Vagina (tissue), 2 donors: ENCODE measurements at regions not wholly inside any gene's neighbourhood (a gene's known extent, or its start where the extent isn't known, plus 50 kb on each side); places are given as distances from the start of the nearest gene placed in this dataset.

Experiments used
- DNase-seq, 2 donors: peaks; one replicate each; pipeline ENCODE4 v3.0.0-alpha.2; 2017; ENCODE audit errors: extremely low spot score in 2 of 2
- H3K27ac ChIP-seq: fragments of 200-600 bp; sonication (generic); one replicate; pipeline ENCODE4 v1.5.1; 2019
- H3K27me3 ChIP-seq: fragments of 200-600 bp; sonication (generic); one replicate; pipeline ENCODE4 v1.5.1; 2019
- H3K36me3 ChIP-seq, 2 donors: fragments of 200-600 bp; sonication (generic); one replicate each; pipeline ENCODE4 v1.5.1; 2017 to 2019
- H3K4me1 ChIP-seq: fragments of 200-600 bp; sonication (generic); one replicate; pipeline ENCODE4 v1.5.1; 2019
- H3K4me3 ChIP-seq, 2 donors: fragments of 200-600 bp; sonication (generic); 1 replicate in 1 of 2; 2 replicates in 1 of 2; pipeline ENCODE4 v1.5.1; 2016 to 2019
- H3K9me3 ChIP-seq: fragments of 200-600 bp; sonication (generic); one replicate; pipeline ENCODE4 v1.5.1; 2019
- POLR2A ChIP-seq, 2 donors: fragments of 450-650 bp; IDR thresholded peaks; one replicate each; pipeline ENCODE4 v1.6.1; 2017; ENCODE audit warnings: antibody characterized with exemption in 2 of 2, mild to moderate bottlenecking in 2 of 2, moderate library complexity in 2 of 2
- POLR2AphosphoS5 ChIP-seq, 2 donors: sonication (generic); formaldehyde crosslinking; IDR thresholded peaks; one replicate each; pipeline ENCODE4 v1.9.0; 2017; ENCODE audit warnings: antibody characterized with exemption in 2 of 2, mild to moderate bottlenecking in 2 of 2, low read depth in 1 of 2; ENCODE audit not compliant: insufficient read depth in 1 of 2
- intact Hi-C: fragments of 100-400 bp; cut with DNase I; formaldehyde crosslinking; loops from one replicate; pipeline ENCODE4 v1.15.1; 2023
- TF ChIP-seq, protein P1 (sequence below), 3 experiments: fragments of 450-650 bp in 2 of 3; fragments of 200-600 bp in 1 of 3; sonication (generic) in 1 of 3; IDR thresholded peaks; one replicate each; pipeline ENCODE4 v1.5.1; 2017 to 2019; ENCODE audit warnings: antibody characterized with exemption in 3 of 3, mild to moderate bottlenecking in 2 of 3, moderate library complexity in 2 of 3

DNA sequence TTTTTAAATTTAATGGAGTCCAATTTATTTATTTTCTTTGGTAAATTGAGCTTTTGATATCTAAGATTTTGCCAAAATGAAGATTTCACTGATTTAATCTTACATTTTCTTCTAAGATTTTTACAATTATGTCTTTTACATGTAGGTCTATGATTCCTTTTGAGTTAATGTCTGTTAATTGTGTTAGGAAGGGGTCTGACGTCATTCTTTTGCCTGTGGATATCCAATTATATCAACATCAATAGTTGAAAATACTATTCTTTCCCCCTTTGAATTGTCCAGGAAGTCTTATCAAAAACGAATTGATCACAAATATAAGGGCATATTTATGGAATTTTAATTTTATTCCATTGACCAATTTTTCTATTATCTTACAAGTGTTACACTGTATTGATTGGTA, 1258.8 kb upstream of the B3GALT2 start:
- Histone ChIP-seq H3K36me3 (no peaks in the 10 kb centered on the region), H3K27ac (no peak overlapping the region), H3K4me3 (no peak overlapping the region), H3K4me1 (no peaks in the 10 kb centered on the region), H3K27me3 (no peaks in the 10 kb centered on the region), H3K9me3 (no peaks in the 10 kb centered on the region)
- no peak for DNase-seq
- intact Hi-C loops, result no loop called here
- no peak for TF ChIP-seq POLR2AphosphoS5 (IDR thresholded peaks at IDR 0.05; ENCODE audit: insufficient read depth in 1 of 2, low read depth in 1 of 2)
- TF ChIP-seq, protein P1, sequence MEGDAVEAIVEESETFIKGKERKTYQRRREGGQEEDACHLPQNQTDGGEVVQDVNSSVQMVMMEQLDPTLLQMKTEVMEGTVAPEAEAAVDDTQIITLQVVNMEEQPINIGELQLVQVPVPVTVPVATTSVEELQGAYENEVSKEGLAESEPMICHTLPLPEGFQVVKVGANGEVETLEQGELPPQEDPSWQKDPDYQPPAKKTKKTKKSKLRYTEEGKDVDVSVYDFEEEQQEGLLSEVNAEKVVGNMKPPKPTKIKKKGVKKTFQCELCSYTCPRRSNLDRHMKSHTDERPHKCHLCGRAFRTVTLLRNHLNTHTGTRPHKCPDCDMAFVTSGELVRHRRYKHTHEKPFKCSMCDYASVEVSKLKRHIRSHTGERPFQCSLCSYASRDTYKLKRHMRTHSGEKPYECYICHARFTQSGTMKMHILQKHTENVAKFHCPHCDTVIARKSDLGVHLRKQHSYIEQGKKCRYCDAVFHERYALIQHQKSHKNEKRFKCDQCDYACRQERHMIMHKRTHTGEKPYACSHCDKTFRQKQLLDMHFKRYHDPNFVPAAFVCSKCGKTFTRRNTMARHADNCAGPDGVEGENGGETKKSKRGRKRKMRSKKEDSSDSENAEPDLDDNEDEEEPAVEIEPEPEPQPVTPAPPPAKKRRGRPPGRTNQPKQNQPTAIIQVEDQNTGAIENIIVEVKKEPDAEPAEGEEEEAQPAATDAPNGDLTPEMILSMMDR (IDR thresholded peaks at IDR 0.05), result no peak
- no peak for TF ChIP-seq POLR2A (IDR thresholded peaks at IDR 0.05)

DNA sequence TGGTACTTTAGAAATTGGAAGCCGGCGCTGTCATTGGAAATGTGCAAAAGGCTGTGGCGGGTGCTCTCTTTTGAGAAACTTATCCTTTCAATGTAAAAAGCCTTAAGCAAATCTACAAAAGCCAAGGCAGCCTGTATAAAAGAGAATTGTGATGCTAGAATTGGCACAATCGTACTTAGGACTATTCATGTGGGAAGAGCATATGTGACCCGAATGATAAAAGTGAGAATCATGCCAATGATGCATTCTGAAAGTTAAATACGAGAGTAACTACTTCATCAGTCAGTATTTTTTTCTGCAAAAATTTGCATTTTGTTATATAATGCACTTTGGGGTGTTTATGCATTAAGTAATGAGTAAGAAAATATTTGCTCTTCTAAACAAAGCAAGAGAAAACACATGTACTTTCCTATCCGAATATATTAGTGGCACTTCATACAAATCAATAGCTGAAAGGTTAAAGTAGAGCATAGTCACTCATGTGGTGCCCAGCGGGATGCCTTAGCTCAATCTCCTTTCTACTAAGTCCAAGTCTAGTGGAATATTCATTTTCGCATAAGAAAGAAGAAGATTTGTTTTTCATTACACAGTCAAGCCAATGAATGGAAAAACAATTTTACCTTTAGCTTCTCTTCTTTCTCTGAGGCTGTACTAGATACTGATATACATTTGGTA, 1256.6 kb upstream of the B3GALT2 start:
- H3K27me3 ChIP-seq, result no peaks in the 10 kb centered on the region
- no peak overlapping the region for H3K4me3 ChIP-seq
- intact Hi-C loops, result no loop called here
- H3K36me3 ChIP-seq, result no peaks in the 10 kb centered on the region
- TF ChIP-seq POLR2AphosphoS5 (IDR thresholded peaks at IDR 0.05; ENCODE audit: insufficient read depth in 1 of 2, low read depth in 1 of 2), result no peak
- TF ChIP-seq, protein P1 (IDR thresholded peaks at IDR 0.05), result no peak
- no peak for TF ChIP-seq POLR2A (IDR thresholded peaks at IDR 0.05)
- H3K9me3 ChIP-seq, result no peaks in the 10 kb centered on the region
- H3K4me1 ChIP-seq, result no peaks in the 10 kb centered on the region
- no peak overlapping the region for H3K27ac ChIP-seq
- DNase-seq, result no peak

DNA sequence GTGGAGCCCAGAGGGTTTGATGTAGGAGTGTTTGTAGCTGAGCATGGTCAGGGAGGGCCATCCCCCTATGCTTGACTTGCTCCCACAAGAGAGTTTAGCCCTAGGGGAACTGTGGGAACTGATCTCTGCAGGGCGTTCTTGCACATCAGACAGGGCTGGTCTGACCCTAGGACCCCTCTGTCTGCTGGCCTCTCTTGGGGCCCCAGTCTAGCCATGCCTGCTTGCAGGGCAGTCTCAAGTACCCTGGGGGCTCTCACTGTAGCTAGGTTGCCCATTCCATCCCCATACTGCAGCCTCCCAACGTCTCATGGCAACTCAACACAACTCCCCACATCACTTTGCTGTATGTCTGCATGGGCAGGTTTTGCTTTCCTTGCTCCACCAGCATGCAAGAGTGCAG, 1250.7 kb upstream of the B3GALT2 start:
- no peak for DNase-seq
- H3K4me3 ChIP-seq, result no peak overlapping the region
- H3K9me3 ChIP-seq, result no peaks in the 10 kb centered on the region
- H3K27me3 ChIP-seq, result no peaks in the 10 kb centered on the region
- H3K36me3 ChIP-seq, result no peaks in the 10 kb centered on the region
- TF ChIP-seq POLR2A (IDR thresholded peaks at IDR 0.05) (no peak), POLR2AphosphoS5 (IDR thresholded peaks at IDR 0.05; ENCODE audit: insufficient read depth in 1 of 2, low read depth in 1 of 2) (no peak)
- TF ChIP-seq, protein P1 (IDR thresholded peaks at IDR 0.05), result no peak
- H3K27ac ChIP-seq, result no peak overlapping the region
- H3K4me1 ChIP-seq, result no peaks in the 10 kb centered on the region
- intact Hi-C loops, result no loop called here

DNA sequence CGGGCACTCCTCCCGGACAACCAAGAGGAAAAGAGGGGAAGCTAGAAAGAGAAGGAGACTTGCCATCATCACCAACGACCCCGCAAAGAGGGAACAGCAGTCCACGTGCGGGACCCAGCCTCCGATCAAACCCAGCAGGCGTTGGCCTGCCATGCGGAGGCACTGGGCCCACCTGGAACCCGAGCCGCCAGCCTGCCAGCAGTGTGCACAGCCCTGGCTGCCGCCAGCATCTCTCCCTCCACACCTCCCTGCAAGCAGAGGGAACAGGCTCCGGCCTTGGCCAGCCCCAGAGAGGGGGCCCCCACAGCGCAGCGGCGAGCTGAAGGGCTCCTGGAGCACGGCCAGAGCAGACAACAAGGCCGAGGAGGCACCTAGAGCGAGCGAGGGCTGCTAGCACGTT, 1244.7 kb upstream of the B3GALT2 start:
- intact Hi-C loops, result no loop called here
- no peaks in the 10 kb centered on the region for H3K9me3 ChIP-seq
- DNase-seq, result no peak
- no peaks in the 10 kb centered on the region for H3K27me3 ChIP-seq
- no peaks in the 10 kb centered on the region for H3K36me3 ChIP-seq
- no peaks in the 10 kb centered on the region for H3K4me1 ChIP-seq
- no peak overlapping the region for H3K27ac ChIP-seq
- H3K4me3 ChIP-seq, result no peak overlapping the region
- TF ChIP-seq POLR2A (IDR thresholded peaks at IDR 0.05), result no peak

DNA sequence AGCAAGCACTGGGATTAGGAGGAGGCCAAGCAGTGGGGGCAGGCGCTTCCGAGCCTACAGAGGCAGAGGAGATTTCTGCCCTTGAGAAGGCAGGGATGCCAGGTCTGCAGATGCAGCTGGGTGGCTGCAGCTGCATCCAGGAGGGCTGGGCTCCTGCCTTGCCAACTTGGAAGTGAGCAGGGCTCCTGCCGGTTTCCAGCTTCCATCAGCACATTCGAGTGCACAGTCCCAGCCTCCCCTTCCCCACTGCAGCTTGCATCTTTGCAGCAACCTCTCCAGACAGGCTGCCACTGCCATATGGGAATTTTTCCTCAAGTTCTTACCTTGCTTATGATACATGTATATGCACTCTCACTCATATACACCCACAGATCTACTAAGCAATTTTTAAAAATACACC, 1234.3 kb upstream of the B3GALT2 start:
- Histone ChIP-seq H3K36me3 (no peaks in the 10 kb centered on the region), H3K27me3 (no peaks in the 10 kb centered on the region), H3K27ac (no peak overlapping the region), H3K4me1 (no peaks in the 10 kb centered on the region), H3K9me3 (no peaks in the 10 kb centered on the region), H3K4me3 (no peak overlapping the region)
- no peak for DNase-seq
- intact Hi-C loops, result no loop called here
- no peak for TF ChIP-seq POLR2A (IDR thresholded peaks at IDR 0.05)
- TF ChIP-seq, protein P1 (IDR thresholded peaks at IDR 0.05), result no peak
- no peak for TF ChIP-seq POLR2AphosphoS5 (IDR thresholded peaks at IDR 0.05; ENCODE audit: insufficient read depth in 1 of 2, low read depth in 1 of 2)
